ENCODE measurements at regions not wholly inside any gene's neighbourhood (a gene's known extent, or its start where the extent isn't known, plus 50 kb on each side); places are given as distances from the start of the nearest gene placed in this dataset.

DNA sequence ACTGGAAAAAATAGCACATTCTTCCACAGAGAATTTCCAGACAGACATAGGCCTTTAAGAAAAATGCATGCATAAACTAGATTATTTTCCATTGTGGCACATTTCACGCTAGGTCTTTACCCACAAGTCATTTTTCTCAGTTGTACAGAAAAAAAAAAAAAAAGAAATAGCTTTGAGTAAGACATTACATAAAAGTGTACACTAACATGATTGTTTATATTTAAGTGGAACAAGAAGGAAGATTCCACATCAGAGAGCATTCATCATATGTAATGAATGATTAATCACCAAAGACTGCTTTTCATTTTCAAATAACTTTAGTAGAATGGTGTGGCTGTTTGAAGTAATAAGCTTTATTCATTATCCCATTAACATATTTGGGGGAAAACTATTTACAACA, 1270.2 kb upstream of the AGA start (continued):
- TF ChIP-seq, protein P1, sequence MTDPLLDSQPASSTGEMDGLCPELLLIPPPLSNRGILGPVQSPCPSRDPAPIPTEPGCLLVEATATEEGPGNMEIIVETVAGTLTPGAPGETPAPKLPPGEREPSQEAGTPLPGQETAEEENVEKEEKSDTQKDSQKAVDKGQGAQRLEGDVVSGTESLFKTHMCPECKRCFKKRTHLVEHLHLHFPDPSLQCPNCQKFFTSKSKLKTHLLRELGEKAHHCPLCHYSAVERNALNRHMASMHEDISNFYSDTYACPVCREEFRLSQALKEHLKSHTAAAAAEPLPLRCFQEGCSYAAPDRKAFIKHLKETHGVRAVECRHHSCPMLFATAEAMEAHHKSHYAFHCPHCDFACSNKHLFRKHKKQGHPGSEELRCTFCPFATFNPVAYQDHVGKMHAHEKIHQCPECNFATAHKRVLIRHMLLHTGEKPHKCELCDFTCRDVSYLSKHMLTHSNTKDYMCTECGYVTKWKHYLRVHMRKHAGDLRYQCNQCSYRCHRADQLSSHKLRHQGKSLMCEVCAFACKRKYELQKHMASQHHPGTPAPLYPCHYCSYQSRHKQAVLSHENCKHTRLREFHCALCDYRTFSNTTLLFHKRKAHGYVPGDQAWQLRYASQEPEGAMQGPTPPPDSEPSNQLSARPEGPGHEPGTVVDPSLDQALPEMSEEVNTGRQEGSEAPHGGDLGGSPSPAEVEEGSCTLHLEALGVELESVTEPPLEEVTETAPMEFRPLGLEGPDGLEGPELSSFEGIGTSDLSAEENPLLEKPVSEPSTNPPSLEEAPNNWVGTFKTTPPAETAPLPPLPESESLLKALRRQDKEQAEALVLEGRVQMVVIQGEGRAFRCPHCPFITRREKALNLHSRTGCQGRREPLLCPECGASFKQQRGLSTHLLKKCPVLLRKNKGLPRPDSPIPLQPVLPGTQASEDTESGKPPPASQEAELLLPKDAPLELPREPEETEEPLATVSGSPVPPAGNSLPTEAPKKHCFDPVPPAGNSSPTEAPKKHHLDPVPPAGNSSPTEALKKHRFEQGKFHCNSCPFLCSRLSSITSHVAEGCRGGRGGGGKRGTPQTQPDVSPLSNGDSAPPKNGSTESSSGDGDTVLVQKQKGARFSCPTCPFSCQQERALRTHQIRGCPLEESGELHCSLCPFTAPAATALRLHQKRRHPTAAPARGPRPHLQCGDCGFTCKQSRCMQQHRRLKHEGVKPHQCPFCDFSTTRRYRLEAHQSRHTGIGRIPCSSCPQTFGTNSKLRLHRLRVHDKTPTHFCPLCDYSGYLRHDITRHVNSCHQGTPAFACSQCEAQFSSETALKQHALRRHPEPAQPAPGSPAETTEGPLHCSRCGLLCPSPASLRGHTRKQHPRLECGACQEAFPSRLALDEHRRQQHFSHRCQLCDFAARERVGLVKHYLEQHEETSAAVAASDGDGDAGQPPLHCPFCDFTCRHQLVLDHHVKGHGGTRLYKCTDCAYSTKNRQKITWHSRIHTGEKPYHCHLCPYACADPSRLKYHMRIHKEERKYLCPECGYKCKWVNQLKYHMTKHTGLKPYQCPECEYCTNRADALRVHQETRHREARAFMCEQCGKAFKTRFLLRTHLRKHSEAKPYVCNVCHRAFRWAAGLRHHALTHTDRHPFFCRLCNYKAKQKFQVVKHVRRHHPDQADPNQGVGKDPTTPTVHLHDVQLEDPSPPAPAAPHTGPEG (CRISPR knock-in tag; IDR thresholded peaks at IDR 0.05) = no peak
- no peak for TF ChIP-seq ZKSCAN5 (CRISPR knock-in tag; IDR thresholded peaks at IDR 0.05)

DNA sequence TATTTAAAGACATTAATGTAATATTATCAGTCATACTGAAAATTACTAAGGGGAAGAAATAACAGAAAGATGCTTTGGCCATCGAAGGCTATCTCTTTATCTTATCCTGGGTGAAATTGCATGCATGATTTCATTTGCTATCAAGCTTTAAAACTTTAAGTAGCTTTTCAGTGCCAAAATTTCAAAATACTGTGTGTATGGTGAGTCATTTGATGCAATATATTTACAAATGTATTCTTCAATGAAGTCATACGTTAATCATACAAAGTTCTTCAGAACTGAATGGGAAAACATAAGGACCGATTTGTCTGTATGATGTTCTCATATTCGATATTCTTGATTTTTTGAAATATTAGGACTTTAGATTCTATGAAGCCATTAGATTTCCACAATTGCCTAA, 1295.8 kb upstream of the AGA start:
- 2% methylated on average over 4 of the region's 4 CpGs for WGBS (ENCODE audit: low lambda C conversion rate)
- FAIRE-seq = no peak
- CTCF ChIA-PET (ENCODE audit: low intra/inter-chr PET ratio, low total read pairs) = no interaction called here
- H3K79me2 ChIP-seq (ENCODE audit: insufficient read depth, low read length) = no peaks in the 10 kb centered on the region
- H3K36me3 ChIP-seq (replicated peaks in 1 of 2; ENCODE audit: control insufficient read depth in 1 of 2, insufficient read depth in 2 of 2, low read length in 2 of 2) = no peaks in the 10 kb centered on the region
- H3K4me2 ChIP-seq (ENCODE audit: low read depth, low read length) = no peak overlapping the region
- DNase-seq (ENCODE audit: low spot score) = no peak
- H3K4me3 ChIP-seq (replicated peaks in 1 of 3; ENCODE audit: insufficient read depth in 1 of 3, low read depth in 2 of 3, low read length in 3 of 3) = no peak overlapping the region
- no peaks in the 10 kb centered on the region for H3K9me3 ChIP-seq (ENCODE audit: low read length)
- no peak overlapping the region for H3K27ac ChIP-seq (ENCODE audit: extremely low read length, insufficient read depth, low read length)
- H3K9ac ChIP-seq (ENCODE audit: insufficient read depth, low read depth, low read length) = no peak overlapping the region
- intact Hi-C loops (cut with micrococcal nuclease; ENCODE audit: unreplicated experiment) (no loop called here), in situ Hi-C loops (cut with HindIII; ENCODE audit: extremely low pct_ligation_motif_present, low pct_unique_long_range_greater_than_20kb) (no loop called here)
- no TSS peak for BruUV-seq (replicated peaks)
- H2AFZ ChIP-seq (ENCODE audit: low read length) = no peak overlapping the region
- POLR2A ChIA-PET = no interaction called here
- H4K20me1 ChIP-seq (ENCODE audit: insufficient read depth, low read length) = no peaks in the 10 kb centered on the region
- TF ChIP-seq, protein P2, sequence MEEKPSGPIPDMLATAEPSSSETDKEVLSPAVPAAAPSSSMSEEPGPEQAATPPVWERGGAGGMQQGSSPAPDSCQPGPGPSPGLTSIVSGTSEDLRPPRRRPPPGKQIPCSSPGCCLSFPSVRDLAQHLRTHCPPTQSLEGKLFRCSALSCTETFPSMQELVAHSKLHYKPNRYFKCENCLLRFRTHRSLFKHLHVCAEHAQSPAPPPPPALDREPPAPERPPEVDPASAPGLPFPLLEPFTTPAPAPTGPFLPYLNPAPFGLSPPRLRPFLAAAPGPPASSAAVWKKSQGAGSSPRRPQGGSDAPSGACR (CRISPR knock-in tag; IDR thresholded peaks at IDR 0.05) = no peak
- TF ChIP-seq, protein P3, sequence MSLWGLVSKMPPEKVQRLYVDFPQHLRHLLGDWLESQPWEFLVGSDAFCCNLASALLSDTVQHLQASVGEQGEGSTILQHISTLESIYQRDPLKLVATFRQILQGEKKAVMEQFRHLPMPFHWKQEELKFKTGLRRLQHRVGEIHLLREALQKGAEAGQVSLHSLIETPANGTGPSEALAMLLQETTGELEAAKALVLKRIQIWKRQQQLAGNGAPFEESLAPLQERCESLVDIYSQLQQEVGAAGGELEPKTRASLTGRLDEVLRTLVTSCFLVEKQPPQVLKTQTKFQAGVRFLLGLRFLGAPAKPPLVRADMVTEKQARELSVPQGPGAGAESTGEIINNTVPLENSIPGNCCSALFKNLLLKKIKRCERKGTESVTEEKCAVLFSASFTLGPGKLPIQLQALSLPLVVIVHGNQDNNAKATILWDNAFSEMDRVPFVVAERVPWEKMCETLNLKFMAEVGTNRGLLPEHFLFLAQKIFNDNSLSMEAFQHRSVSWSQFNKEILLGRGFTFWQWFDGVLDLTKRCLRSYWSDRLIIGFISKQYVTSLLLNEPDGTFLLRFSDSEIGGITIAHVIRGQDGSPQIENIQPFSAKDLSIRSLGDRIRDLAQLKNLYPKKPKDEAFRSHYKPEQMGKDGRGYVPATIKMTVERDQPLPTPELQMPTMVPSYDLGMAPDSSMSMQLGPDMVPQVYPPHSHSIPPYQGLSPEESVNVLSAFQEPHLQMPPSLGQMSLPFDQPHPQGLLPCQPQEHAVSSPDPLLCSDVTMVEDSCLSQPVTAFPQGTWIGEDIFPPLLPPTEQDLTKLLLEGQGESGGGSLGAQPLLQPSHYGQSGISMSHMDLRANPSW (CRISPR knock-in tag; IDR thresholded peaks at IDR 0.05; ENCODE audit: borderline replicate concordance) = no peak
- TF ChIP-seq MEIS1 (CRISPR knock-in tag; IDR thresholded peaks at IDR 0.05; ENCODE audit: borderline replicate concordance) (no peak), FOXA3 (CRISPR knock-in tag; IDR thresholded peaks at IDR 0.05) (no peak), ZBTB8A (CRISPR knock-in tag; IDR thresholded peaks at IDR 0.05; ENCODE audit: borderline replicate concordance, low read depth) (no peak), ZNF333 (CRISPR knock-in tag; IDR thresholded peaks at IDR 0.05; ENCODE audit: borderline replicate concordance) (no peak), ZNF350 (CRISPR knock-in tag; IDR thresholded peaks at IDR 0.05; ENCODE audit: borderline replicate concordance, low read depth) (no peak)
- no peaks in the 10 kb centered on the region for H3K4me1 ChIP-seq (ENCODE audit: insufficient read depth, low read length)
- ATAC-seq = no peak
- no peaks in the 10 kb centered on the region for H3K27me3 ChIP-seq (ENCODE audit: control insufficient read depth in 1 of 2, insufficient read depth in 2 of 2, low read length in 2 of 2)

Measured in HepG2 (cell line).